ENCODE measurements at regions not wholly inside any gene's neighbourhood (a gene's known extent, or its start where the extent isn't known, plus 50 kb on each side); places are given as distances from the start of the nearest gene placed in this dataset.

DNA sequence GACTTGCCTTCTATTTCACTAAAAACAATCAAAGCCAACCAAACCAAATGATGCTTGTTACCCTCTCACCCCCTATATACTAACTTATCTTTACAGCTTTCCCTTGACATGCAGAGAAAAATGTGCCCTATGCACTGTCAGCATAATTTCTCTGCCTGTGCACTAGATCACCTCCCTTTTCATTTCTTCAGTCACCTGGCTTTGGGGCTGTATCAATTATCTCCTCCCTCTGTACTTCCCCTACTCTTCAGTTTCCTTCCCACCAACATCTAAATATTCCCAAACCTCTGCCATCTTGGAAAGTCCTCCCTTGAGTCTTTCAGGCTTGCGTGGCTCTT, 103.5 kb upstream of the TAPT1 start:
- Histone ChIP-seq H3K4me1 (replicated peaks) (no peaks in the 10 kb centered on the region), H3K27me3 (replicated peaks; ENCODE audit: insufficient read depth) (no peaks in the 10 kb centered on the region), H3K27ac (no peak overlapping the region), H3K36me3 (no peaks in the 10 kb centered on the region), H3K9me3 (no peaks in the 10 kb centered on the region), H3K4me3 (no peak overlapping the region)
- DNase-seq (ENCODE audit: low spot score): no peak
- TF ChIP-seq POLR2AphosphoS5 (IDR thresholded peaks at IDR 0.05): no peak
- intact Hi-C loops (cut with DNase I): no loop called here
- WGBS: 95% methylated on average over 1 of the region's 1 CpG

DNA sequence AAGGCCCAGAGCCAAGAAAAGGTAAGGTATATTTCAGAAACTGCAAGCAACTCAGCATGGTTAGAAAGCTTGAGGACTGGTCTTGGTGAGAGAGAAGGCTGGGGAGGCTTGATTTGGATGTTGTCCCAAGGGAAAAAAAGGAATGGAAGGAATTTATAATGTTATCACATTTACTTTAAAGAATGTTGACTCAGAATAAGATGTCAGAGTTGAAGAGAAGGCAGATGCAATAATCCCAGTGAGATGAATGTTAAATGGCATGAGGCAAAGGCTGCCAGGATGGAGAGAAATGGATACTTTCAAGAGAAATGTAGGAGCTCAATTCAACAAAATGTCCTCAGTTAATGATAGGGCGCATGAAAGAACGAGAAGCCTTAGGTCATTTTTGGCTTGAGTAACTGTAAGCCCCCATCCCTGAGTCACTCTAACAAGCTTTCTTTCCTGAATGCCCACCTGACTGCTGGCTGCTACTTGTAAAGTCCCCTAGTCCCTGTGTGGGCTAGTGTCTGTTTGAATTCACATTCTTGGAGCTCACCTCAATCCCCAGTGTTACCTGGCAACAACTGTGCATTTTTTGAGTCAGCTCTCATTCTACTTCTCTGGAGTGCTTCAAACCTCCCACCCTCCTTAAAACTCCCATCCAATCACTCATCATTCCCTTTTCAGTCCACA, 103.0 kb upstream of the TAPT1 start:
- DNase-seq (ENCODE audit: low spot score): no peak
- Histone ChIP-seq H3K27me3 (replicated peaks; ENCODE audit: insufficient read depth) (no peaks in the 10 kb centered on the region), H3K36me3 (no peaks in the 10 kb centered on the region), H3K27ac (no peak overlapping the region), H3K9me3 (no peaks in the 10 kb centered on the region), H3K4me3 (no peak overlapping the region), H3K4me1 (replicated peaks) (no peaks in the 10 kb centered on the region)
- no peak for TF ChIP-seq POLR2AphosphoS5 (IDR thresholded peaks at IDR 0.05)
- TF ChIP-seq, protein P1, sequence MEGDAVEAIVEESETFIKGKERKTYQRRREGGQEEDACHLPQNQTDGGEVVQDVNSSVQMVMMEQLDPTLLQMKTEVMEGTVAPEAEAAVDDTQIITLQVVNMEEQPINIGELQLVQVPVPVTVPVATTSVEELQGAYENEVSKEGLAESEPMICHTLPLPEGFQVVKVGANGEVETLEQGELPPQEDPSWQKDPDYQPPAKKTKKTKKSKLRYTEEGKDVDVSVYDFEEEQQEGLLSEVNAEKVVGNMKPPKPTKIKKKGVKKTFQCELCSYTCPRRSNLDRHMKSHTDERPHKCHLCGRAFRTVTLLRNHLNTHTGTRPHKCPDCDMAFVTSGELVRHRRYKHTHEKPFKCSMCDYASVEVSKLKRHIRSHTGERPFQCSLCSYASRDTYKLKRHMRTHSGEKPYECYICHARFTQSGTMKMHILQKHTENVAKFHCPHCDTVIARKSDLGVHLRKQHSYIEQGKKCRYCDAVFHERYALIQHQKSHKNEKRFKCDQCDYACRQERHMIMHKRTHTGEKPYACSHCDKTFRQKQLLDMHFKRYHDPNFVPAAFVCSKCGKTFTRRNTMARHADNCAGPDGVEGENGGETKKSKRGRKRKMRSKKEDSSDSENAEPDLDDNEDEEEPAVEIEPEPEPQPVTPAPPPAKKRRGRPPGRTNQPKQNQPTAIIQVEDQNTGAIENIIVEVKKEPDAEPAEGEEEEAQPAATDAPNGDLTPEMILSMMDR (IDR thresholded peaks at IDR 0.05): no peak
- no peak for TF ChIP-seq POLR2A (IDR thresholded peaks at IDR 0.05)
- intact Hi-C loops (cut with DNase I): no loop called here
- WGBS: 81% methylated on average over 2 of the region's 2 CpGs

DNA sequence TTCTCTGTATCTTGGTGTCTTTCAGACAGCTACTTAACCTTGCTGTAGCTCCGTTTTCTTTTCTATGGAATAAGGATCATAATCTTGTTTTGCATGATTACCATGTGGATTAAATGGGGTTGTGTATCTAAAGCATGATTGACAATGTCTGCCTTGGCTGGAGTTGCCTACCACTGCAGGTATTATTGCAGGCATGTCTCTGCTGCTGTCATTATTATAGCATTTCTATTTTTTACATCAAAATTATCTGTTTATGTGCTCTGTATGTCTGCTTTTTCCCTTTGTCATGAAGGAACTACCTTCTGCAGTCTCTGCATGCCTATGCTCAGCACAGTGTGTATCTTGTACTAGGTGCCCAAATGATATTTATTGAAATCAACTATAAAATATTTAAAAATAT, 95.9 kb upstream of the TAPT1 start:
- Histone ChIP-seq H3K36me3 (no peaks in the 10 kb centered on the region), H3K9me3 (no peaks in the 10 kb centered on the region), H3K27me3 (replicated peaks; ENCODE audit: insufficient read depth) (no peaks in the 10 kb centered on the region), H3K4me1 (replicated peaks) (no peaks in the 10 kb centered on the region), H3K4me3 (no peak overlapping the region), H3K27ac (no peak overlapping the region)
- TF ChIP-seq POLR2AphosphoS5 (IDR thresholded peaks at IDR 0.05) (no peak), POLR2A (IDR thresholded peaks at IDR 0.05) (no peak)
- TF ChIP-seq, protein P1 (IDR thresholded peaks at IDR 0.05): no peak
- 27% methylated on average over 1 of the region's 1 CpG for WGBS
- intact Hi-C loops (cut with DNase I): no loop called here
- DNase-seq (ENCODE audit: low spot score): no peak

DNA sequence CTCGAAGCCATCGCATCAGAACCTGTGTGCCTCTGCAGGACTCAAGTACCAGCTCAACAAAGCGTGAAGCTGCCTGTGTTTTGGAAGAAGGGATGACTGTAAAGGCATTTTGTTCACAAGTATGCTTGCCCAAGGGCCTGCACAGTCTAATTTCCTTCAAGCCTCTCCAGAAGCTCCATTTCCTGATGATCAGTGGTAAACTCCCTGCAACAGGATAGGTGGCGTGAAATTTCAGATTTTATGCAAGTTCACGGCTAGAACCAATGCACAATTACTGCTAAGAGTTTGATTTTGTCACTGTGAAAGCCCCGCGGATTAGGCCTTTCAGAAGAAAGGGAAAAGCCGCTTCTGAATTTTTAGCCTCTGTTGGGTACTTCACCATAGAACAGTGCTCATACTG, 89.2 kb upstream of the TAPT1 start:
- Histone ChIP-seq H3K4me3 (no peak overlapping the region), H3K27me3 (replicated peaks; ENCODE audit: insufficient read depth) (no peaks in the 10 kb centered on the region), H3K4me1 (replicated peaks) (no peaks in the 10 kb centered on the region), H3K27ac (no peak overlapping the region), H3K9me3 (no peaks in the 10 kb centered on the region), H3K36me3 (no peaks in the 10 kb centered on the region)
- TF ChIP-seq, protein P1 (IDR thresholded peaks at IDR 0.05): no peak
- intact Hi-C loops (cut with DNase I): no loop called here
- 93% methylated on average over 8 of the region's 8 CpGs for WGBS
- DNase-seq (ENCODE audit: low spot score): no peak

DNA sequence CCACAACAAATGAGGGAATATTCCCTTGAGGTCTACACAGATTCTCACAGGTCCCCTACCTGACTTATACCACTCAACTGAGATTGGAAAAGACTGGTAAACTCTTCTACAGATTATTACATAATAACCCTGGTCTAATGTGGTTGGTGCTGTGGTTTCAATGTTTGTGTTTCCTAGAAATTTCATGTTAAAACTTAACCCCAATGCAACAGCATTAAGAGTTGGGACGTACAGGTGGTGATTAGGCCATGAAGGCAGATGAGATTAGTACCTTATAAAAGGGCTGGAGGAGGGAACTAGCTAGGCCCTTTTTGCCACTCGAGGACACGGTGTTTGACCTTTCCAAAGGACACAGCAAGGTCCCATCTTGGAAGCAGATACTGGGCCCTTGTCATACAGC, 84.3 kb upstream of the TAPT1 start:
- Histone ChIP-seq H3K4me3 (no peak overlapping the region), H3K9me3 (no peaks in the 10 kb centered on the region), H3K36me3 (no peaks in the 10 kb centered on the region), H3K27me3 (replicated peaks; ENCODE audit: insufficient read depth) (no peaks in the 10 kb centered on the region), H3K27ac (no peak overlapping the region), H3K4me1 (replicated peaks) (no peaks in the 10 kb centered on the region)
- WGBS: 86% methylated on average over 3 of the region's 3 CpGs
- no peak for TF ChIP-seq POLR2A (IDR thresholded peaks at IDR 0.05)
- intact Hi-C loops (cut with DNase I): no loop called here
- no peak for DNase-seq (ENCODE audit: low spot score)

DNA sequence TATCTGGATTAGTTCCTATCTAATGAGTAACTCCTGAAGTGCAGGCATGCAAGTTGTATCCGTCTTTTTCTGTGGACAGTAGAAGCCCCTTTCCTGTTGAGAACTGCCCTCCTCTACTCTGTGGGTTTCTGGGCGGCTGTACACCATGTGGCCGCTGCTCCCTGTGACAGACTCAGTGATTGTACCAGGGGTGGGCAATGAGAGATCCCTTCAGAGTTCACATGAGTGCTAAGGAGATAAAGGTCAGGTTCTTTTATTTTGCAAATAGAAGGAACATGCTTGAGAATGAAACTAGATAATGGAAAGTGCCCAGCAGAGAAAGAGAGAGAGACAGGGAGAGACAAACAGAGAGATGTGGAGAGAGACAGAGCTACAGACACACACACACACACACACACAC, 76.4 kb upstream of the TAPT1 start:
- H3K9me3 ChIP-seq: no peaks in the 10 kb centered on the region
- intact Hi-C loops (cut with DNase I): no loop called here
- no peak for DNase-seq (ENCODE audit: low spot score)
- WGBS: 70% methylated on average over 3 of the region's 3 CpGs
- no peaks in the 10 kb centered on the region for H3K27me3 ChIP-seq (replicated peaks; ENCODE audit: insufficient read depth)
- TF ChIP-seq, protein P1 (IDR thresholded peaks at IDR 0.05): no peak
- no peaks in the 10 kb centered on the region for H3K36me3 ChIP-seq
- H3K4me3 ChIP-seq: no peak overlapping the region
- H3K4me1 ChIP-seq (replicated peaks): no peaks in the 10 kb centered on the region
- H3K27ac ChIP-seq: no peak overlapping the region
